ENCODE measurements at regions not wholly inside any gene's neighbourhood (a gene's known extent, or its start where the extent isn't known, plus 50 kb on each side); places are given as distances from the start of the nearest gene placed in this dataset.

DNA sequence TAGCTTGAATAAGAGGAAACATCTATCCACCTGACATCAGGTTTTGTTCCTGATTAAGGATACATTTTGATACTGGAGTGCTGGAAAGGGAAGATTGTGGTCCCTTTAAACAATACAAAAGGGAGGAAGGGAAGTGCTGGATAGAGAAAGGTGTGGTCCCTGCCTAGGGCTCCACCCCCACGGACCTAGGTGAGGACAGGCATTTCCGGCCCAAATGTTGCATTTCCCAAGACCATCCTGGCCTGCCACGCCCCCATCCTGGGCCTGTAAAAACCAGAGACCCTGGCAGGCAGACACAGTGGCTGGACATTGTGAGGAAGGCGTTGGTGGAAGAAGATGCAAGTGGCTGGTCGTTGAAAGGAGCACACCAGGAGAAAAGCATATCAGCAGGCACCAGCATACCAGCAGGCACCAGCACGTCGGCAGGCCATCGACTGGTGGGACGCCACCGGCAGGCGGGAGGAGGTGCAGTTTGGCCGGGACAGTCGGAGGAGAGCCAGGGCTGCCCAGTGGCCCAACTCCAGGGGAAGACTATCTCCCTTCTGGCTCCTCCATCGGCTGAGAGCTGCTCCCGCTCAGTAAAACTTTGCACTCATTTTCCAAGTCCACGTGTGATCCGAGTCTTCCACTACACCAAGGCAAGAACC, 53.2 kb upstream of the AMN1 start:
- no peak for DNase-seq
- Histone ChIP-seq H3K4me3 (no peak overlapping the region), H3K9me3 (no peaks in the 10 kb centered on the region), H3K27ac (no peak overlapping the region), H3K4me1 (no peaks in the 10 kb centered on the region), H3K27me3 (no peaks in the 10 kb centered on the region), H3K36me3 (no peaks in the 10 kb centered on the region)
- TF ChIP-seq, protein P1, sequence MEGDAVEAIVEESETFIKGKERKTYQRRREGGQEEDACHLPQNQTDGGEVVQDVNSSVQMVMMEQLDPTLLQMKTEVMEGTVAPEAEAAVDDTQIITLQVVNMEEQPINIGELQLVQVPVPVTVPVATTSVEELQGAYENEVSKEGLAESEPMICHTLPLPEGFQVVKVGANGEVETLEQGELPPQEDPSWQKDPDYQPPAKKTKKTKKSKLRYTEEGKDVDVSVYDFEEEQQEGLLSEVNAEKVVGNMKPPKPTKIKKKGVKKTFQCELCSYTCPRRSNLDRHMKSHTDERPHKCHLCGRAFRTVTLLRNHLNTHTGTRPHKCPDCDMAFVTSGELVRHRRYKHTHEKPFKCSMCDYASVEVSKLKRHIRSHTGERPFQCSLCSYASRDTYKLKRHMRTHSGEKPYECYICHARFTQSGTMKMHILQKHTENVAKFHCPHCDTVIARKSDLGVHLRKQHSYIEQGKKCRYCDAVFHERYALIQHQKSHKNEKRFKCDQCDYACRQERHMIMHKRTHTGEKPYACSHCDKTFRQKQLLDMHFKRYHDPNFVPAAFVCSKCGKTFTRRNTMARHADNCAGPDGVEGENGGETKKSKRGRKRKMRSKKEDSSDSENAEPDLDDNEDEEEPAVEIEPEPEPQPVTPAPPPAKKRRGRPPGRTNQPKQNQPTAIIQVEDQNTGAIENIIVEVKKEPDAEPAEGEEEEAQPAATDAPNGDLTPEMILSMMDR (IDR thresholded peaks at IDR 0.05) = no peak
- intact Hi-C loops (cut with DNase I; ENCODE audit: low total_unique reads) = no loop called here

DNA sequence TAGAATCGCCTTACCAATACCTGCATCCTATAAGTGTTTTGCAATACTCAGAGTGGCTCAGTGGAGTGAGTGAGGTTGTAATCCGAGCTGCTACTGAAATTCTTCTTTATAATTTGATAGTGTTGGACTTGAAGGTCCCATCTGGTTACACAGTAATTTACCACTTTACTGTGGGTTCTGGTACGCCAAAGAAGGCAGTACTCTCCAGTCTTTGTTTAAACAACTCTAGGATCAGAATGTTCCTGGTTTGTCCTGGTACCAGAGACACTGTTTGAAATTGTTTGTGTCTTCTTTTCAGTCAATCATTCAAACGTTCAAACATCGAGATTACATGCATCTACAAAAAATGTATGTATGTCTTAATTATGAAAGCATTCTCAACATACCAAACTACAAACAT, 51.3 kb upstream of the AMN1 start:
- Histone ChIP-seq H3K4me3 (no peak overlapping the region), H3K4me1 (no peaks in the 10 kb centered on the region), H3K27me3 (no peaks in the 10 kb centered on the region), H3K27ac (no peak overlapping the region), H3K9me3 (no peaks in the 10 kb centered on the region), H3K36me3 (no peaks in the 10 kb centered on the region)
- TF ChIP-seq, protein P1 (IDR thresholded peaks at IDR 0.05) = no peak
- intact Hi-C loops (cut with DNase I; ENCODE audit: low total_unique reads) = no loop called here
- DNase-seq = no peak

DNA sequence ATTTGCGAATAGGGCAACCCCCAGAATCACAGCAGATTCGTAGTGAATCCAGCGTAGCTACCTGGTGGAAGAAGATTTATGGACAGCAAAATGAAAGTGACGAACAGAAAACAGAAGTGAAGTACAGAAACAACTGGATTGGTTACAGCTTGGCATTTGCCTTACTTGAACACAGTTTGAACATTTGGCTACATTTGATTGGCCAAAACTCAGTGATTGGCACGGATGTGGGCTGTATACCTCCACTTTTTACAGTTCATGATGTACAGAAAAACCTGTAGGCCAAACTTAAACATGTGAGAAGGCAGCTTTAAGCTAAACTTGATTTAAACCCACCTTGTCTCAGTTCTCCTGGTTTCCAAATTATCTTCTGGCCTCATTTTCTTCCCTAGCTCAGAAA, 49.9 kb upstream of the AMN1 start:
- Histone ChIP-seq H3K27ac (no peak overlapping the region), H3K36me3 (no peaks in the 10 kb centered on the region), H3K4me3 (no peak overlapping the region), H3K9me3 (no peaks in the 10 kb centered on the region), H3K4me1 (peaks cover 0 to 2% (median 0%) of the 10 kb centered on the region in 4 donors), H3K27me3 (no peaks in the 10 kb centered on the region)
- TF ChIP-seq, protein P1 (IDR thresholded peaks at IDR 0.05) = no peak
- intact Hi-C loops (cut with DNase I; ENCODE audit: low total_unique reads) = no loop called here
- no peak for DNase-seq
